ENCODE measurements at regions not wholly inside any gene's neighbourhood (a gene's known extent, or its start where the extent isn't known, plus 50 kb on each side); places are given as distances from the start of the nearest gene placed in this dataset.
"Not testable (repeated sequence)": the region's sequence is repeated elsewhere in the genome, so short reads cannot be mapped to it uniquely, and the experiment has no call there.

- not testable (repeated sequence) for DNase-seq, ATAC-seq
Observed at GRCh38 chr1:188757747-188758146, 1719.9 kb downstream of the BRINP3 start.

- DNase-seq, result no peak
- no peak for ATAC-seq
Observed at GRCh38 chr1:188761226-188761625, 1716.4 kb downstream of the BRINP3 start.

- DNase-seq, result no peak
- no peak for ATAC-seq
Observed at GRCh38 chr1:188762166-188762743, 1715.4 kb downstream of the BRINP3 start.

GRCh38 chr1:188763541-188763940 is 1714.1 kb downstream of the BRINP3 start:
- ATAC-seq (no peak), DNase-seq (no peak)

DNA sequence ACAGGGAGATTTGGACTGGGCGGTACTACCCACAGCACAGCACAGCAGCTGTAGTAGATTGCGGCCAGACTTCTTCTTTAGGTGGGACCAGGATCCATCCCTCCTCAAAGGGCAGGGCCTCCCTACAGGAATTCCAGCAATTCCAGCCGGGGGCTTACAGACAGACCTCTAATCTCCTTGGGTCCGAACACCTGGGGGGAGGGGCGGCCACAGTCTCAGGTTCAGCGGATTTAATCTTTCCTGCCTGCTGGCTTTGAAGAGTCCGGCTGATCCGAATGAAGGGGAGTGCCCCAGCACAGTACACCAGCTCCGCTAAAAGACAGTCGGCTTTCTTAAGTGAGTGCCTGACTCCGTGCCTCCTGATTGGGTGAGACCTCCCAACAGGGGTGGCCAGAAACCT is 1708.5 kb downstream of the BRINP3 start:
- ATAC-seq (no peak), DNase-seq (no peak)

- DNase-seq (no peak), ATAC-seq (no peak)
Observed at GRCh38 chr1:188769936-188770335, 1707.7 kb downstream of the BRINP3 start.

- ATAC-seq (no peak), DNase-seq (no peak)
Observed at GRCh38 chr1:188778578-188778977, 1699.1 kb downstream of the BRINP3 start.

DNA sequence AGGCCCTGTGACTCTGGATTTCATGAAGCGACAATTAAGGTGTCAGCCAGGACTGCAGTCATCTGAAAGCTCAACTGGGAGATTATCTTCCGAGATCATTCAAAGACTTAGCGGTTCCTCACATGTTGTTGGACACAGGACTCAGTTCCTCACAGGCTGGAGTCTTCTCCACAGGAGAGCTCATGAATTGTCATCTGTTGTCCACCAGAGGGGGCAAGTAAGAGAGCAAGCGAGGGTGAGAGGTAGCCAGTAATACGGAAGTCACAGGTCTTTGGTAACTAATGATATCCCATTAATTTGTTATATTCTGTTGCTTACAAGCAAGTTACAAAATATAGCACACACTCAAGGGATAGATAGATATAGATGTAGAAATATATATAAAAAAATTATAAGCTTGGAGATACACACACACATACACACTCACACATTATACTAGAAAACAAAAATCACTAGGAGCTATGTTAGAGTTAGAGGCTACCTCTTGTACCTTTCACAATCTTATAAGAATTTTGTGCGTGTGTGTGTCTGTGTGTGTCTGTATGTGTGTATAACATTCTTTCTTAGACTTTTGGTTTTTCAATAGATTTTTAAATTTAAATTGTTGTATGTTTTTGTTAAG is 1695.3 kb downstream of the BRINP3 start:
- DNase-seq, result no peak
- ATAC-seq, result no peak

DNA sequence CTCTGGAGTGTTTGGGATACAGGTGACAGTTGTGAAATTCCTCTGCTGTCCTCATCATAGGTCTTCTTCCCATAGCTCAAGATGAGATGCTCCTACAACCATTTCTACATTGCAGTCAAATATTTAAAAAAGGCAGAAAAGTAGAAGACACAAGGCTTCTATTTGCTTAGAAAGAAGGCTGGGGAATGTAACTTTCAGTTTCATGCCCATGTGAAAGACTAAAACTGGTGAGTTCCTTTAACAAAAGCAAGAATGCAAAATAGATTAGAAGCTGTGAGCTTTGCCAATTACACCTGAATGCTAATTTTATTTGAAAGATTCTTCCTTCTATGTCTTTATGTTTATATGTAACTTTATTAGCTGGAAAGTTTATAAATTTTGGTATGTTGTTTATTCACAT is 1682.7 kb downstream of the BRINP3 start:
- ATAC-seq, result no peak
- DNase-seq, result no peak

DNA sequence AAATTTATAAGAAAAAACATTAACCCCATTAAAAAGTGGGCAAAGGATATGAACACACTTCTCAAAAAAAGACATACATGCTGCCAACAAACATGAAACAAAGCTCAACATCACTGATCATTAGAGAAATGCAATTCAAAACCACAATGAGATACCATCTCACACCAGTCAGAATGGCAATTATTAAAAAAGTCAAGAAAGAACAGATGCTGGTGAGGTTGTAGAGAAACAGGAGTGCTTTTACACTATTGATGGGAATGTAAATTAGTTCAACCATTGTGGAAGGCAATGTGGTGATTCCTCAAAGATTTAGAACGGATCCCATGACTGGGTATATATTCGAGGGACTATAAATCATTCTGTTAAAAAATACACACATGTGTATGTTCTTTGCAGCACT is 1665.5 kb downstream of the BRINP3 start:
- ATAC-seq, DNase-seq: not testable (repeated sequence)

DNA sequence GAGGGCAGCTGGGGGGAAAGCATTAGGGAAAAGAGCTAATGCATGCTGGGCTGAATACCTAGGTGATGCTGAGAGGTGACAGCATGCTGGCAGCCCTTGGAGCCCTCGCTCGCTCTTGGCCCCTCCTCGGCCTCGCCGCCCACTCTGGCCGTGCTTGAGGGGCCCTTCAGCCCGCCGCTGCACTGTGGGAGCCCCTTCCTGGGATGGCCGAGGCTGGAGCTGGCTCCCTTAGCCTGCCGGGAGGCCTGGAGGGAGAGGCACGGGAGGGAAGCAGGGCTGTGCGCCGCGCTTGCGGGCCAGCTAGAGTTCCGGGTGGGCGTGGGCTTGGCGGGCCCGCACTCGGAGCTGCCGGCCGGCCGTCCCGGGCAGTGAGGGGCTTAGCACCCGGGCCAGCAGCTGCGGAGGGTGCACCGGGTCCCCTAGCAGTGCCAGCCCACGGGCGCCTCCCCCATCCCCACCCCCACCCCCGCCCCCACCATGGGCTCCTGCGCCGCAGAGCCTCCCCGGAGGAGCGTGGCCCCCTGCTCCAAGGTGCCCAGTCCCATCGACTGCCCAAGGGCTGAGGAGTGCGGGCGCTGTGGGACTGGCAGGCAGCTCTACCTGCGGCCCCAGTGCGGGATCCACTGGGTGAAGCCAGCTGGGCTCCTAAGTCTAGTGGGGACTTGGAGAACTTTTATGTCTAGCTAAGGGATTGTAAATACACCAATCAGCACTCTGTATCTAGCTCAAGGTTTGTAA is 1664.7 kb downstream of the BRINP3 start:
- ATAC-seq, result not testable (repeated sequence)

DNA sequence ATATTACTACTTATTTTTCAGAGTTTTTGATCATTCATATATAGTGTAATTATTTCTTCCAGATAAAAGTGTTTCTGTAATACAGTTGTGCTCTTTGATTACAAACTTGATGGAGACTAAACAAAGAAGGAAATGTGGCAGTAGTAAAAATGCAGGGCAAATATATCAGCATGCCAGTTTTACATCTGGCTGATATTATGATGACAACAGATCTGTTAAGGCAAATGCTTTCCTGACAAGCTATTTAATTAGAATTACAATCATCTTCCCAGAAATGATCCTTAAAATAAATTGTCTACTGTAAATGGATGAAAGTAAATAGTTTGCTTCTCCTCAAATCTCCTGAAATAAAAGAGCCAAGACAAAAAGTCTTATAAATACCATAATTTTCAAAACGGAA is 1659.8 kb downstream of the BRINP3 start:
- no peak for DNase-seq
- no peak for ATAC-seq

More for the DNA sequence above, 1664.7 kb downstream of the BRINP3 start:
- not testable (repeated sequence) for DNase-seq

GRCh38 chr1:188822248-188822647 is 1655.4 kb downstream of the BRINP3 start:
- ATAC-seq (no peak), DNase-seq (no peak)

GRCh38 chr1:188825471-188825870 is 1652.2 kb downstream of the BRINP3 start:
- DNase-seq (no peak), ATAC-seq (no peak)

DNA sequence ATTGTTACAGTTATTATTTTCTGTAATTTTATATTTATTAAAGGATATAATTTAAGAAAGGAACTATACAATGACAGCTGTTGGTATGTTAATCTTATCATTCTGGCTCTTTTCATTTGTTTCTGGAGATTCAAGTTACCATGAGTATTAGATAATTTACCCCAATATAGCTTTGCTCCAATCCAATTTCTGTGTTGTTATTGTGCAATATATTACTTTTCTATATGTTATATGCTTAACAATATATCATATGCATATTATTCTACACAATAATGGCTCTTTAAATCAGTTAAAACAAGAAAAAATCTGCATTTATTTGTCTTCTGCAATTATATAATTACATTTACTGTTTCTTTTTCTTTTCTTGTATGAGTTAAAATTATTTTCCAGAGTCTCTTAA is 1650.9 kb downstream of the BRINP3 start:
- ATAC-seq, result no peak
- no peak for DNase-seq

DNA sequence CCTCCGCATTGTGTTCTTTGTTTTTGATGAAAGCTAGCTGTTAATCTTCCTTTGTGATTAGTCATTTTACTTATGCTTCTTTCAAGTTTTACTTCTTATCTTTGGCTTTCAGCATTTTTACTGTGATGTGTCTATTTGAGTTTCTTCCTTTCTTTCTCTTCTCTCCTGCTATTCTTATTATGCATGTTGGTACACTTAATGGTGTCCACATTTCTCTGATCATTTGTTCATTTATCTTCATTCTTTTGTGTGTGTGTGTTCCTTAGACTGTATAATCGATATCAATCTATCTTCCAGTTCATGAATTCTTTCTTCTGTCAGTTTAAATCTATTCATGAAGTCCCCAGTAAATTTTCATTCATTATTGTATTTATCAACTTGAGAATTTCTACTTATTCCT is 1650.3 kb downstream of the BRINP3 start:
- ATAC-seq (no peak), DNase-seq (no peak)

GRCh38 chr1:188841111-188841696 is 1636.5 kb downstream of the BRINP3 start:
- ATAC-seq, DNase-seq: not testable (repeated sequence)

- ATAC-seq, result no peak
- no peak for DNase-seq
Observed at GRCh38 chr1:188846468-188846867, 1631.2 kb downstream of the BRINP3 start.

DNA sequence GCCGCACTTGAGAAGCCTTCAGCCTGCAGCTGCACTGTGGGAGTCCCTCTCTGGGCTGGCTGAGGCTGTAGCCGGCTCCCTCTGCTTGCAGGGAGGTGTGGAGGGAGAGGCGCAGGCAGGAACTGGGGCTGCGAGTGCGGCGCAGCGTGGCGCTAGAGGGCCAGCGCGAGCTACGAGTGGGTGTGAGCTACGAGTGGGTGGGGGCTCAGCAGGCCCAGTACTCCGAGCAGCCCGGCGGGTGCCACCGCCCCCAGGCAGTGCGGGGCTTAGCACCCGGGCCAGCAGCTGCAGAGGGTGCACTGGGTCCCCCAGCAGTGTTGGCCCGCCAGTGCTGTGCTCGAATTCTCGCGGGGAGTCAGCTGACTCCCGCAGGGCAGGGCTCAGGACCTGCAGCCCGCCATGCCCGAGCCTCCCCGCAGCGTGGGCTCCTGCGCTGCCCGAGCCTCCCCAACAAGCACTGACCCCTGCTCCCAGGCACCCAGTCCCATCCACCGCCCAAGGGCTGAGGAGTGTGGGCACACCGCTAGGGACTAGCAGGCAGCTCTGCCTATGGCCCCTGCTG is 1620.1 kb downstream of the BRINP3 start:
- ATAC-seq, result no peak
- DNase-seq, result no peak

DNA sequence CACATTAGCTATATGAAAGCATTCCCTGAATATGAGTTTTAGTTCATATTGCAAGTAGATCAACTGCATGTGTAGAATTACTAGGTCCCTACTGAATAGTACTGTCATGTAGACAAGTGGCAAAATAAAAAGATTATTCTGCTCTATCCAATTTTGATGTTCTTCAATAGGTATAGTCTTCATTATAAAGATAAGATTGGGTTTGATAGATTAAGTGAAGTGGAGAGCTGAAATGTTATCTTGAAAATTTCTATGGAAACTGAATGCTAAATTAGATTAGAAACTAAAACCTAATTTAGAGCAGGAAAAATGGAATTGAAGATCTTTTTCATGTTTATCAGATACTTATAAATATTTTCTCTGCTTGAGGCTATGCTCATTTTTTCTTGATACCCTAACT is 1610.0 kb downstream of the BRINP3 start:
- DNase-seq (no peak), ATAC-seq (no peak)

GRCh38 chr1:188871164-188871563 is 1606.5 kb downstream of the BRINP3 start:
- DNase-seq (no peak), ATAC-seq (no peak)

DNA sequence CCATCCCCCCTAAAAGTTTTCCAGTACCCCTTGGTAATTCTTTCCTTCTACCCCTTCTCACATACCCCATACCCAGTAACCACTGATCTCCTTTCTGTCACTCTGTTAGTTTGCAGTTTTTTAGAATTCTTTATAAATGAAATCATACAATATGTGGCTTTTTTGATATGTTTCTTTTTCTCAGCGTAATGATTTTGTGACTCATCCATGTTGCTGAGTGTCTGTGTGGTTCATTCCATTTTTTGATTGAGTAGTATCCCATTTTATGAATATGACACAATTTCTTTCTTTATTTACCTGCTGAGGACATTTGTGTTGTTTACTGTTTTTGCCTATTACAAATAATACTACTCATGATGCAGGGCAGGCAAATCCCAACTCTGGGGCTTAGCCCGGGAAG is 1605.3 kb downstream of the BRINP3 start:
- DNase-seq (no peak), ATAC-seq (no peak)

DNA sequence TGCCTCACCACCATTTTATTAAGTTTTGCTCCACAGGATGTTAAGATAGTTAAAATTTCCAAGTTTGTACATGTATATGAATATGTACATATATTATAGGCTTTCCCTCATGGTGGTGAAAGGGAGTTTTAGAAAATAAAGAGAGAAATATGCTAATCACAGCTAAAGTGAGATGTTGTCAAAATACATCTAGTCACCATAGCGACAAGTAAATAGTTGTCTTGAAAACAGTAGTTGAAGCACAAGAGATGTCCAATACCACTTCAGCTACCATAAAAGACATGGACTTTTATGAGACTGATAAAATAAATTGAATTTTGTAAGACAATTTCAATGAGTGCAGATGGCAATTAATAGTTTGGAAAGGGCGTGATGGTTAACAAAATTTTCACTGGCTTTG is 1600.0 kb downstream of the BRINP3 start:
- ATAC-seq, result no peak
- no peak for DNase-seq
